T-helper 2 cell (primary cell): ENCODE measurements at regions not wholly inside any gene's neighbourhood (a gene's known extent, or its start where the extent isn't known, plus 50 kb on each side); places are given as distances from the start of the nearest gene placed in this dataset.
A peak's percentile ranks its signal among the peaks of the same experiment; 100 is the strongest.

ENCODE experiments used
- DNase-seq, 5 experiments: peaks; one replicate each; pipeline versions ENCODE4 v3.0.0 to v3.0.0-alpha.2; 2012 to 2022

- DNase-seq: no peak
Observed at GRCh38 chr5:82419559-82420332, 141.6 kb upstream of the RPS23 start.

DNA sequence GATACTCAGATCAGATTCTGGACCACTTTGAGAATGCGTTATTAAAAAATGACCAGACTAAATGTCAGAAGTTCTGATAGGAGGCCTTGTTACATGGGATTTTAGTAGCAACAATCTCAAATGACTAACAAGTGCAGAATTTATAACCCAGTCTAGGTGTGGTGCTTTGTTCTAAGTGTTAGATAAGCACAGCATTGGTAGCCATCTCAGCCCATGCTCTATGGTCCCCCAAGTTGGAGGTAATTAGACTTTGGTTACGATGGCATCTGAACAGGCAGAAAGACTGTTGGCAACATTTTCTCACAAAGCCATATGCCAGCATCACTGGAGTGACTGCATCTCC, 140.4 kb upstream of the RPS23 start:
- no peak for DNase-seq

- no peak for DNase-seq
Observed at GRCh38 chr5:82417776-82418607, 139.8 kb upstream of the RPS23 start.

- no peak for DNase-seq
Observed at GRCh38 chr5:82416512-82416911, 138.4 kb upstream of the RPS23 start.

- no peak for DNase-seq
Observed at GRCh38 chr5:82414041-82414388, 135.9 kb upstream of the RPS23 start.

DNA sequence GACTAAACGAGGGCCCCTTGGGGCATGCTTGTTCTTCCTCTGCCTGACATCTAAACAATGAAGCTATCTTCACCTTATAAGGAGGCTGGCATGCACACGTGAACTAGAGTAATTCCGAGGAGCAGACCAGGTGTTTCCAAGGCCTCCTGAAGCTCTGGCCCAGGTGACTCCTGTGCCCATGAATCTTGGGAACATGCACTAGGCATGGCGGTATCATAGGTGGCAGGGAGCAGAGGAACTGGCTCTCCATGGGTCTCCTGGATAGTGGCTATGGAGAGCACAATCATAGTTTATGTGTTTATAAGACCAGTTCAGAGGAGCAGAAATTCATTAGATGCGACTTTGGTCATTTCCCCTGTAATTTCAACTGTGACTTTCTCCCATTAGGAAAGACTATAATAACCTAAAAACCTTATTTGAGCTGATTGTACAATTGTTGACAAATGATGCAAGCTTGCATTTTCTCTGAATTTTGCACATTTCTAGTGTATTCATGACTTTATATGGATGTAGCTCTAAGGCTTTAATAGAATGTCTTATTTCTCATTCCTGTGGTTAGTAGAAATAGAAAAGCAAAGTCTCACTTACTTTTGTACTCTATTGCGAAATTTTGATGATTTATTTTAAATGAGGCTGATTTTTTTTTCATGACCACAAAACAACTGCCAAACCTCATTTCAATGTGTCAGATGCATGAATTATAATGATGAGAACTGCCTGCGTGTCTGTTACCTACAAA, 135.3 kb upstream of the RPS23 start:
- DNase-seq: peak in 2 of 5 experiments; percentile 11 to 16

DNA sequence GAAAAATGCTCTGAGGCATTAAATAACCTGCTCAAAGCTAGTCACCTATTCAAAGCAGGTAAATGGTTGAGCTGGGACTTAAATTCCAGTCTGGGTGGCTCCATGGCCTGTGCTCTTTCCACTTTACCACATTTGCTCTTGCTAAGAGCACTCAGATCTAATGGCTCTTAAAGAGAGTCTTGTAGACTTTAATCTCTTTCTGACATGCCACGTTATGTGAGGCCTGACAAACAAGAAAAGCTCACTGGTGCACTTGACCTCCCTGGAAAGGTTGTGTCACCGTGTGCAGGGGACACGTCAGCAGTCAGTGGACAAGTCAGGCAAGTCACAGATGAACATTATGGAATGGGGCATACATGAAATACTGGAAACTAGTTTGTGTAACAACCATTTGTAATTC, 129.9 kb upstream of the RPS23 start:
- no peak for DNase-seq

GRCh38 chr5:82406205-82406773, 128.1 kb upstream of the RPS23 start:
- DNase-seq: no peak

- no peak for DNase-seq
Observed at GRCh38 chr5:82405618-82406204, 127.6 kb upstream of the RPS23 start.

DNA sequence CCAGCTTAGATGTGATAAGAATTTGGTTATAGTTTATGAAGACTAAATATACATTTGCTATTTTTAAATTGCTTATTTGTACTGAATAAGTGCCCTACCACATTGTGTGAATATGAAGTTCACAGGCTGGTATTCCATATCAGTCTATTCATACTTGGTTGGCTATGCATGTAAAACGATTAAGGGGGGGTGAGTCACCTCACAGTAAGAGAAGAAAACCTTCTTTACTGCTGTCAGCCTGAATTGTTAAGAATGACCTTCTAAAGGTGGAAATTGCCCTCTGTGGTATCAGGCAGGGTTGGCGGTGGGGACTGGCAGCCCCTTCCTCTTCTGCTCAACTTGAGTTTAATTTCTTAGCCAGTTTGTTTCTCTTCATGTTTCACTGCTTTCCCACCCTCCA, 127.0 kb upstream of the RPS23 start:
- no peak for DNase-seq

DNA sequence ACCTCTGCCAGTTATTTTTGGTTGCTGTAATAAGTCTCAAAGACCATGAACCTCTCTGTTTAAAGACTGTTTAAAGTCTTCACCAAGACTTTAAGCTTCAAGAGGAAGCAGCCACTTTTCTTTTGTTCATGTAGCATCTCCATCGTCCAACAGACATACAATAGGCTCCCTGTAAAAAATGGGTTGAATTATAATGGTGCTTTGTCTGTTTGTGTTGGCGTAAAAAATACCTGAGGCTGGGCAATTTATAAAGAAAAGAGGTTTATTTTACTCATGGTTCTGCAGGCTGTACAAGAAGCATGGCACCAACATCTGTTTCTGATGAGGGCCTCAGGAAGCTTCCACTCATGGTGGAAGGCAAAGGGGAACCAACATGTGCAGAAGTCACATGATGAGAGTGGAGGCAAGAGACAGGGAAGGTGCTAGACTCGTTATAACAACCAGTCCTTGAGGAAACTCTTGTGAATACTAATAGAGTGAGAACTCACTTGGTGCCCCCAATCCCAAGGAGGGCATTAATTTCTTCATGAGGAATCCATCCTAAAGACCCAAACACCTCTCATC, 126.3 kb upstream of the RPS23 start:
- DNase-seq: no peak

DNA sequence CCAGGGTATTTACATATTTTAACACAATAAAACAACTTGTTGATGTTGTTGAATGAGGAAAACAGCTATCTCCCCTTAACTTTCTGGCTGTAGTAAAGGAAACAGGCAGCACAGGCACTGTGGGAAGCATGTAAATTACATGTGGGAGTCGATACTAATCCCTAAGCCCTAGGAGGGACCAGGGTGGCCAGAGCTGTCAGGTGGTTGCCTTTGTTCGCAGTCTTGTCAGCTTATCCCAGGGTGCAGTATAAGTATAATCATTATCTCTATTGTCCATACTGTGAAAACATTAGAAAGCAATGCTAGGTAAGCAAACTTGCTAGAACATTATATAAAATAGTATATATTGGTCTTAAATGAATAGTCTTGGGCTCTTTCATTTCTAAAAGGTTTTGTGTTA, 125.6 kb upstream of the RPS23 start:
- DNase-seq: no peak

DNA sequence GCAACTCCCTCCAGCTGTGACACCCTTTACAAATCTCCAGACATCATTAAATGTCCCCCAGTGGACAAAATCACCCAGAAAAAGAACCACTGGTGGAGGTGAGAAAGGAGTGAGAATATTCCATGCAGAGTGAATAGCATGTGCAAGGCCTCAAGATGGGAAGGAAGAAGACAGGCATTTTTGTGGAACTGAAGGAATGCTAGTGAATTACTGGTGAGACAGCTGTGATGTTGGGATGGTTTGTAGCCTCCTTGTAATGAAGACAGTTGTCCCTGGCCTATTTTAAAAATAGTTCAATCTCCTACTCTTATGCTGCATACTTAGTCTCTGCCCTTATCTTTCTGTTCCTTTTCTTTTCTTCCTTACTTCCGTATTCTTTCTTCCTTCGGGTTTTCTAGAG, 124.9 kb upstream of the RPS23 start:
- DNase-seq: no peak

GRCh38 chr5:82399111-82399510, 121.0 kb upstream of the RPS23 start:
- DNase-seq: no peak

- no peak for DNase-seq
Observed at GRCh38 chr5:82397741-82398320, 119.7 kb upstream of the RPS23 start.

GRCh38 chr5:82396871-82397514, 118.8 kb upstream of the RPS23 start:
- DNase-seq: no peak

DNA sequence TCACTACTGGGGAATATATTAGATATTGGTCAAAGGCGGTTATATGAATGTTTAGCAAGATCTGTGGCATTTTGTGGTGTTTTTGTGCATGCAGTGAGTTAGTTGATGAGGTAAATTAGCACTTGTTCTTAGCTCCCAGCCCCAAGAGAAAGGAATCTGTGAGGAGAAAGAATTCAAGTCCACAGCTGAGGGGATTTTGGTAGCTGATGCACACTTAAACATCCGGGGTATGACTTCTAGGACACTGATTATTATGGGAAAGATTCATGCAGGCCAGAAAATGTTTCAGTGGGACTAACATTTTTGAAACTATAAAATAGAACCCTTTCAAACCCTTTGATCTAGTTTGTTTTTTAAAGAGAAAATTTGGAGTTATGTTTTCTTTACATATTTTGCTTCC, 118.2 kb upstream of the RPS23 start:
- no peak for DNase-seq

DNA sequence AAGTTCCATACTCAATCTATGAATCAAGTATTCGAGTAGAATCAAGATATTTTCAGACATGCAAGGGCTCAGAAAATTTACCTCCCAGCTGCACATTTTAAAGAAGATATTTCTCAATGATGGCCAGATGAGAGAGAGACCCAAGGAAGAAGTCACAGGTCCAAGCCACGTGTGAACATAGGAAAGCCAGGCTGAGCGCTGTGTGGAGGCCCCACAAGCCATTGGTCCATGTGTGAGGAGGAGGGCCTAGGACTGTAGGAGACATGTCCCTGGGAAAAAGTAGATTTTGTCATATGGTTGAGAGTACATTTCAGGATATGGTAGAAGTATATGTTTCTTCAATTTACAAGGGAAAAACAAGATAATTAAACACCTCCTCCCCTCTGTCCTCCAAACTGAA, 115.8 kb upstream of the RPS23 start:
- no peak for DNase-seq

DNA sequence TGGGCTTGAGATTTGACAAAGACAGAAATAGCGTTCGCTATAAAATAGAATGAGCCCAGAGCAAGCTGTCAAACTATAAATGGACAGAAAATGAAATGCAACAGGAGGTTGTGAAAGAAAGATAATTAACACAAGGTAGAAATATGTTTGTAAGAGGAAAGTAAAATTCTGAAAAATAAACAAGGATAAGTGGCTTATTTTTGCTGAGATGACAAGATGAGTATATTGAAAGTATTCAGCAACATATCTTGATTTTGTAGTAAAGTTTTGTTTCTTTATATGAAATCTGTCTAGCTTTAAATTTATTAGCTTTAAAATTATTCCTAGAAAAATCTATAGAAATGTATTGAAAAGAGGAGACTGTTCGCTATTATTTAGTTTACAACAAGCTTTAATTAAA, 111.9 kb upstream of the RPS23 start:
- DNase-seq: no peak

DNA sequence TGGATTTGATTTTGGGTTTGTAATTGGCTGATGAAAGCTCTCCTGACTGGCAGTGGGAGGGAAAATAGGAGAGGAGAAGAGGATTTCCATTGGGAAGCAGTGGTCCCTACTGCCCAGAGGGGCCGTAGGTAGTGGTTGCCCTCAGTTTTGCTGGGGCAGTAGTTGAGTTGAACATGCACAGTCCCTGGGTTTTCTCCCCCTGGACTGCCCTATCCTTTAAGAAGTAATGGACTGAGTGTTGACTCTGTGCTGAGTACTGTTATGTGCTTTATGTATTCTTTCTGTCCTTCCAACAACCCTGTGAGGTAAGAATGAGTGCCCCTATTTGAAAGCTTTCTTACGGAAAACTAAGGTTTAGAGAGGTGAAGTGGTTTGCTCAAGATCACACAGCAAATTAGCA, 111.2 kb upstream of the RPS23 start:
- DNase-seq: no peak

DNA sequence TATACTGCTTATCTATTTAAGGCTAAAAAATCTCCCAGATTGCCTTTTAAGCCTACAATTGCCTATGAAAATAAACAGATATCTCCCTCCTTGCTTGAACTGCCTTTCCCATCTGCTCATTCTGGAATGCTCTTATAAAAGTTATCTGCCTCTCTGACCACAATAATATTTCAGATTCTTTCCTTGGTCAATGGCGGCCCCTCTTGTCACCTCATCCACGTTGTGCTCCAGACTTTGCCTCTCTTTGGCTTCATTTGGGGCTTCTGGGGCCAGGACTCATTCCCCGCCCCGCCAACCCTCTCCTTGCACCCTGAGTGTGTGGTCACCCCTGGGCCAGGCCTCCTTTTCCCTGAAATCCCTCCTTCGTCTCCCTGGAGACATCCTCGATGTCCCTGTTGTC, 110.0 kb upstream of the RPS23 start:
- no peak for DNase-seq

GRCh38 chr5:82387819-82388166, 109.6 kb upstream of the RPS23 start:
- DNase-seq: no peak
